A673 (cell line): ENCODE measurements at regions not wholly inside any gene's neighbourhood (a gene's known extent, or its start where the extent isn't known, plus 50 kb on each side); places are given as distances from the start of the nearest gene placed in this dataset.

Source experiments
- BruUV-seq: library from RNA; stranded (reverse); fragments of 400-500 nt; replicated peaks from 2 replicates; lab custom pipeline; 2021; lab: Mats Ljungman, UMichigan
- CTCF ChIA-PET: fragments of 300-600 bp; sonication (Branson Sonifier 250); formaldehyde crosslinking; loops from one replicate; lab custom pipeline; 2022; ENCODE audit warnings: antibody characterized with exemption; lab: Charles Lee
- POLR2A ChIA-PET: fragments of 300-600 bp; sonication (Branson Sonifier 250); formaldehyde crosslinking; loops from one replicate; lab custom pipeline; 2022; ENCODE audit warnings: antibody characterized with exemption; ENCODE audit not compliant: low non-redundant PET; lab: Charles Lee
- DNase-seq: peaks from one replicate; pipeline ENCODE4 v3.0.0-alpha.2; 2015; ENCODE audit warnings: low spot score
- H3K27ac ChIP-seq: fragments of 200-600 bp; sonication (generic); 2 replicates; pipeline ENCODE4 v1.5.1; 2016; ENCODE audit warnings: mixed run types, low read depth, mild to moderate bottlenecking, mixed read lengths, antibody characterized with exemption, low read length; ENCODE audit not compliant: poor library complexity, severe bottlenecking
- H3K27me3 ChIP-seq: fragments of 200-600 bp; sonication (generic); replicated peaks from 2 replicates; pipeline ENCODE4 v1.6.1; 2017; ENCODE audit warnings: mixed run types, low read depth, mild to moderate bottlenecking, mixed read lengths, antibody characterized with exemption, low read length; ENCODE audit not compliant: insufficient read depth, poor library complexity
- H3K36me3 ChIP-seq: fragments of 200-600 bp; sonication (generic); 2 replicates; pipeline ENCODE4 v1.6.1; 2016; ENCODE audit warnings: mixed run types, mild to moderate bottlenecking, mixed read lengths, antibody characterized with exemption, low read length; ENCODE audit not compliant: insufficient read depth, poor library complexity, severe bottlenecking
- H3K4me1 ChIP-seq: fragments of 200-600 bp; sonication (generic); 2 replicates; pipeline ENCODE4 v1.6.1; 2017; ENCODE audit warnings: mixed run types, mild to moderate bottlenecking, mixed read lengths, antibody characterized with exemption, low read length; ENCODE audit not compliant: insufficient read depth, poor library complexity, severe bottlenecking
- H3K4me3 ChIP-seq: fragments of 200-600 bp; sonication (generic); 2 replicates; pipeline ENCODE4 v1.5.1; 2016; ENCODE audit warnings: low read depth, mixed run types, mild to moderate bottlenecking, mixed read lengths, low read length; ENCODE audit not compliant: poor library complexity, severe bottlenecking
- H3K9me3 ChIP-seq: fragments of 200-600 bp; sonication (generic); 2 replicates; pipeline ENCODE4 v1.6.1; 2016; ENCODE audit warnings: mixed run types, low read depth, mild to moderate bottlenecking, mixed read lengths, antibody characterized with exemption, low read length; ENCODE audit not compliant: poor library complexity, severe bottlenecking
- EZH2 ChIP-seq: fragments of 200-600 bp; sonication (generic); IDR thresholded peaks from 2 replicates; pipeline ENCODE4 v1.6.1; 2017; ENCODE audit warnings: borderline replicate concordance, low read depth, mild to moderate bottlenecking, mixed read lengths, antibody characterized with exemption, low read length; ENCODE audit not compliant: poor library complexity, severe bottlenecking
- intact Hi-C: fragments of 100-400 bp; cut with micrococcal nuclease; formaldehyde crosslinking; loops from one replicate; pipeline ENCODE4 v1.10.0; 2022; ENCODE audit not compliant: unreplicated experiment
- TF ChIP-seq, protein P1 (sequence below): fragments of 300-800, 200-600 bp; sonication (generic); conservative IDR thresholded peaks from 2 replicates; pipeline ENCODE4 v1.5.1; 2017; ENCODE audit warnings: low read depth, mild to moderate bottlenecking, antibody characterized with exemption, low read length, moderate library complexity, mixed read lengths

- Histone ChIP-seq H3K9me3 (peaks cover 12% of the 10 kb centered on the region), H3K27me3 (no peaks in the 10 kb centered on the region), H3K4me1 (no peaks in the 10 kb centered on the region), H3K36me3 (no peaks in the 10 kb centered on the region), H3K27ac (no peak overlapping the region), H3K4me3 (no peak overlapping the region)
- intact Hi-C loops, result no loop called here
- DNase-seq, result no peak
- no TSS peak for BruUV-seq
- TF ChIP-seq, protein P1, sequence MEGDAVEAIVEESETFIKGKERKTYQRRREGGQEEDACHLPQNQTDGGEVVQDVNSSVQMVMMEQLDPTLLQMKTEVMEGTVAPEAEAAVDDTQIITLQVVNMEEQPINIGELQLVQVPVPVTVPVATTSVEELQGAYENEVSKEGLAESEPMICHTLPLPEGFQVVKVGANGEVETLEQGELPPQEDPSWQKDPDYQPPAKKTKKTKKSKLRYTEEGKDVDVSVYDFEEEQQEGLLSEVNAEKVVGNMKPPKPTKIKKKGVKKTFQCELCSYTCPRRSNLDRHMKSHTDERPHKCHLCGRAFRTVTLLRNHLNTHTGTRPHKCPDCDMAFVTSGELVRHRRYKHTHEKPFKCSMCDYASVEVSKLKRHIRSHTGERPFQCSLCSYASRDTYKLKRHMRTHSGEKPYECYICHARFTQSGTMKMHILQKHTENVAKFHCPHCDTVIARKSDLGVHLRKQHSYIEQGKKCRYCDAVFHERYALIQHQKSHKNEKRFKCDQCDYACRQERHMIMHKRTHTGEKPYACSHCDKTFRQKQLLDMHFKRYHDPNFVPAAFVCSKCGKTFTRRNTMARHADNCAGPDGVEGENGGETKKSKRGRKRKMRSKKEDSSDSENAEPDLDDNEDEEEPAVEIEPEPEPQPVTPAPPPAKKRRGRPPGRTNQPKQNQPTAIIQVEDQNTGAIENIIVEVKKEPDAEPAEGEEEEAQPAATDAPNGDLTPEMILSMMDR, result no peak
- TF ChIP-seq EZH2, result no peak
- ChIA-PET POLR2A (no interaction called here), CTCF (no interaction called here)
Observed at GRCh38 chr11:104653407-104653806, 244.9 kb downstream of the CASP12 start.

- no TSS peak for BruUV-seq
- no peak for DNase-seq
- ChIA-PET CTCF (no interaction called here), POLR2A (no interaction called here)
- intact Hi-C loops, result no loop called here
- Histone ChIP-seq H3K27me3 (no peaks in the 10 kb centered on the region), H3K36me3 (no peaks in the 10 kb centered on the region), H3K4me1 (no peaks in the 10 kb centered on the region), H3K4me3 (no peak overlapping the region), H3K27ac (no peak overlapping the region), H3K9me3 (peaks cover 12% of the 10 kb centered on the region)
- no peak for TF ChIP-seq EZH2
- TF ChIP-seq, protein P1, result no peak
Observed at GRCh38 chr11:104652996-104653395, 245.3 kb downstream of the CASP12 start.

GRCh38 chr11:104650234-104650633 lies 248.0 kb downstream of the CASP12 start:
- H3K27ac ChIP-seq, result no peak overlapping the region
- POLR2A ChIA-PET, result no interaction called here
- peaks cover 12% of the 10 kb centered on the region for H3K9me3 ChIP-seq
- DNase-seq, result peak; percentile 22
- H3K4me3 ChIP-seq, result no peak overlapping the region
- H3K36me3 ChIP-seq, result no peaks in the 10 kb centered on the region
- no peaks in the 10 kb centered on the region for H3K4me1 ChIP-seq
- H3K27me3 ChIP-seq, result no peaks in the 10 kb centered on the region
- CTCF ChIA-PET, result no interaction called here
- intact Hi-C loops, result no loop called here
- TF ChIP-seq, protein P1, result no peak
- no peak for TF ChIP-seq EZH2
- no TSS peak for BruUV-seq
